ENCODE measurements at regions not wholly inside any gene's neighbourhood (a gene's known extent, or its start where the extent isn't known, plus 50 kb on each side); places are given as distances from the start of the nearest gene placed in this dataset.

DNA sequence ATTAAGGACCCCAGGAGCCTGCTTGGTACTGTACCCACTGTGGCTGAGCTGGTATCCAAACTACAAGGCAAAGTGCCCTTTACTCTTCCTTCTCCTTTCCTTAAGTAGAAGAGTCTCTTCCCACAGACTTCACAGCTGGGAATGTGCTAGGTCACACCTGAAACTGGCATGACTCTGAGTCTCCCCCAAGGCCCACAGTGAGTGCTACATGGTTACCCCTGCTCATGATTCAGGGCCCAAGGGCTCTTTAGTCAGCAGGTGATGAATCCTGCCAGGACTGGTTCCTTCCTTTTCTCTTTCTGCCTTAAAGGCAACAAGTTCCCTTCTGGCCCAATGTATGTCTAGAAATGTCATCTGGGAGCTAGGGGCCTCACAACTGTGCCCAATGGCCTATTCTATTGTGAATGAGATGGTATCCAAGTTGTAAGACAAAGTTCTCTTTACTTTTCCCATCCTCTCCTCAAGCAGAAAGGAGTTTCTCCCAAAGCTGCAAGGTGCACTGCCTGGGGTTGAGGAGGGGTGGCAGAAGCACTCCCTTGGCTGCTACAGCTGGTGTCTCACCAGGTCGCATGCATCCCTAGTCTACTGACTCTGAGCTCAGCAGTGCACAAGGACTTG is 134.4 kb downstream of the TMEM38B start:
- H2BK12ac ChIP-seq (ENCODE audit: low read depth, low read length): no peak overlapping the region
- H2BK15ac ChIP-seq (ENCODE audit: low read length): no peak overlapping the region
- CTCF ChIA-PET (ENCODE audit: partially characterized antibody): interaction anchor here (1.7 to 2.5 kb wide), 3 partner anchors 9 to 53 kb away, joined by 8 to 10 read pairs (median 8); no protein-coding TSS in a partner anchor
- FAIRE-seq (no peak), DNase-seq (ENCODE audit: low read depth in 1 of 2, low spot score in 2 of 2) (no peak)
- no peaks in the 10 kb centered on the region; a peak in 1 of 4 replicates for H3K79me2 ChIP-seq (ENCODE audit: control insufficient read depth in 1 of 2, insufficient read depth in 2 of 2, low read length in 2 of 2)
- WGBS, 2 experiments (ENCODE audit: extremely low coverage in 1 of 2, insufficient coverage in 1 of 2, insufficient read length in 1 of 2, insufficient replicate concordance in 2 of 2, low coverage in 1 of 2, low lambda C conversion rate in 2 of 2, missing lambda C conversion rate in 1 of 2): 92% methylated on average over 1 of the region's 1 CpG; no CpG with 5 or more reads in 1 of the 2 experiments
- H4K5ac ChIP-seq (ENCODE audit: insufficient read length, low read depth, low read length): no peak overlapping the region
- H3K27me3 ChIP-seq (replicated peaks in 1 of 4; ENCODE audit: control insufficient read depth in 3 of 4, extremely low read depth in 1 of 4, insufficient read depth in 3 of 4, low read length in 3 of 4): no peaks in the 10 kb centered on the region
- no peaks in the 10 kb centered on the region for H4K20me1 ChIP-seq (replicated peaks in 1 of 2; ENCODE audit: control insufficient read depth in 1 of 2, insufficient read depth in 2 of 2, low read length in 2 of 2)
- H3K9me3 ChIP-seq (ENCODE audit: insufficient read depth in 2 of 2, low read depth in 1 of 2, low read length in 1 of 2): no peaks in the 10 kb centered on the region
- no peaks in the 10 kb centered on the region for H3K79me1 ChIP-seq (ENCODE audit: low read depth, low read length)
- no peak overlapping the region for H2BK5ac ChIP-seq (ENCODE audit: low read depth, low read length)
- no peak overlapping the region for H4K8ac ChIP-seq (ENCODE audit: extremely low read depth, insufficient read depth, low read length)
- POLR2A ChIA-PET (ENCODE audit: partially characterized antibody): no interaction called here
- no peaks in the 10 kb centered on the region for H3K23me2 ChIP-seq (ENCODE audit: low read depth, low read length)
- no peaks in the 10 kb centered on the region for H3K4me1 ChIP-seq (replicated peaks in 1 of 4; ENCODE audit: control insufficient read depth in 3 of 4, insufficient read depth in 4 of 4, low read length in 3 of 4)
- H3K27ac ChIP-seq (ENCODE audit: low read depth, low read length): no peak overlapping the region
- H2BK120ac ChIP-seq (replicated peaks; ENCODE audit: low read depth, low read length): no peak overlapping the region
- no peaks in the 10 kb centered on the region for H3K36me3 ChIP-seq (ENCODE audit: control insufficient read depth in 2 of 4, insufficient read depth in 4 of 4, low read length in 3 of 4)
- H3K9ac ChIP-seq (replicated peaks in 1 of 4; ENCODE audit: extremely low read depth in 1 of 4, low read depth in 3 of 4, low read length in 3 of 4): no peak overlapping the region
- H2AFZ ChIP-seq (ENCODE audit: low read length): no peak overlapping the region
- no peak overlapping the region for H3K14ac ChIP-seq (ENCODE audit: insufficient read length)
- no peak overlapping the region for H3K4me2 ChIP-seq (ENCODE audit: insufficient read depth in 1 of 2, low read depth in 2 of 2, low read length in 2 of 2)
- H3K4me3 ChIP-seq (ENCODE audit: extremely low read depth in 1 of 4, insufficient read depth in 2 of 4, low read depth in 3 of 4, low read length in 4 of 4): no peak overlapping the region
- no peak overlapping the region for H4K91ac ChIP-seq (replicated peaks; ENCODE audit: insufficient read length, low read length)
- no peak overlapping the region for H2AK5ac ChIP-seq (ENCODE audit: low read depth, low read length)
- no peak overlapping the region for H2BK20ac ChIP-seq (ENCODE audit: low read length)
- no peak overlapping the region for H3K23ac ChIP-seq (ENCODE audit: insufficient read length)
- H3K18ac ChIP-seq (ENCODE audit: extremely low read depth, low read length): no peak overlapping the region
- no peak overlapping the region for H3K4ac ChIP-seq (replicated peaks; ENCODE audit: insufficient read length, low read depth, low read length)
- no peak overlapping the region for H3K56ac ChIP-seq (replicated peaks; ENCODE audit: insufficient read length, low read depth, low read length)
- TF ChIP-seq SIRT6 (IDR thresholded peaks at IDR 0.05; ENCODE audit: low read length) (no peak), TAF7 (optimal IDR thresholded peaks at IDR 0.05; ENCODE audit: borderline replicate concordance, low read depth, low read length) (no peak), CHD1 (IDR thresholded peaks at IDR 0.05; ENCODE audit: low read depth, low read length) (no peak), POLR2AphosphoS5 (IDR thresholded peaks at IDR 0.05; ENCODE audit: low read depth, low read length) (no peak), SAP30 (IDR thresholded peaks at IDR 0.05; ENCODE audit: insufficient read depth, insufficient replicate concordance, low read length) (no peak), CBX5 (IDR thresholded peaks at IDR 0.05; ENCODE audit: low read depth, low read length) (no peak), POLR2A (IDR thresholded peaks at IDR 0.05; ENCODE audit: control extremely low read depth in 1 of 2, low read depth in 2 of 2, low read length in 2 of 2) (no peak)

Data from H1 (cell line).